NCI-H1105 (cell line): ENCODE measurements at regions not wholly inside any gene's neighbourhood (a gene's known extent, or its start where the extent isn't known, plus 50 kb on each side); places are given as distances from the start of the nearest gene placed in this dataset.

Experiments used
- DNase-seq: peaks from one replicate; lab custom pipeline; 2025; lab: John Stamatoyannopoulos, UW

- DNase-seq: no peak
Observed at GRCh38 chr1:243944429-243945160, 94.6 kb upstream of the AKT3 start.

- no peak for DNase-seq
Observed at GRCh38 chr1:243943671-243944428, 93.8 kb upstream of the AKT3 start.

GRCh38 chr1:243942196-243943150 is 92.4 kb upstream of the AKT3 start:
- no peak for DNase-seq

- DNase-seq: no peak
Observed at GRCh38 chr1:243940451-243940850, 90.4 kb upstream of the AKT3 start.

GRCh38 chr1:243939167-243939848 is 89.3 kb upstream of the AKT3 start:
- no peak for DNase-seq

- DNase-seq: no peak
Observed at GRCh38 chr1:243938208-243938607, 88.2 kb upstream of the AKT3 start.

- DNase-seq: no peak
Observed at GRCh38 chr1:243933495-243933894, 83.5 kb upstream of the AKT3 start.

- no peak for DNase-seq
Observed at GRCh38 chr1:243931957-243932356, 81.9 kb upstream of the AKT3 start.

GRCh38 chr1:243930822-243931671 is 81.0 kb upstream of the AKT3 start:
- DNase-seq: no peak

- no peak for DNase-seq
Observed at GRCh38 chr1:243927381-243927780, 77.3 kb upstream of the AKT3 start.

- no peak for DNase-seq
Observed at GRCh38 chr1:243926803-243927245, 76.8 kb upstream of the AKT3 start.

- no peak for DNase-seq
Observed at GRCh38 chr1:243926299-243926698, 76.3 kb upstream of the AKT3 start.

GRCh38 chr1:243924588-243925349 is 74.7 kb upstream of the AKT3 start:
- no peak for DNase-seq

GRCh38 chr1:243924188-243924587 is 74.1 kb upstream of the AKT3 start:
- no peak for DNase-seq

- DNase-seq: no peak
Observed at GRCh38 chr1:243923292-243924171, 73.5 kb upstream of the AKT3 start.

GRCh38 chr1:243921111-243921510 is 71.1 kb upstream of the AKT3 start:
- no peak for DNase-seq

GRCh38 chr1:243917863-243918565 is 68.0 kb upstream of the AKT3 start:
- no peak for DNase-seq

- DNase-seq: peak; percentile 4
Observed at GRCh38 chr1:243917177-243917862, 67.3 kb upstream of the AKT3 start.
